22Rv1 (cell line): ENCODE measurements at regions not wholly inside any gene's neighbourhood (a gene's known extent, or its start where the extent isn't known, plus 50 kb on each side); places are given as distances from the start of the nearest gene placed in this dataset.

Experiments
- H3K27ac ChIP-seq: fragments of 450-650 bp; 2 replicates; pipeline ENCODE4 v1.5.1; 2017
- ZFX ChIP-seq: fragments of 450-650 bp; IDR thresholded peaks from 2 replicates; pipeline ENCODE4 v1.6.1; 2017; ENCODE audit warnings: antibody characterized with exemption, borderline replicate concordance
- TF ChIP-seq, protein P1 (sequence below): fragments of 450-650 bp; IDR thresholded peaks from 2 replicates; pipeline ENCODE4 v1.5.1; 2017; ENCODE audit warnings: mild to moderate bottlenecking

- H3K27ac ChIP-seq = no peak overlapping the region
- TF ChIP-seq, protein P1, sequence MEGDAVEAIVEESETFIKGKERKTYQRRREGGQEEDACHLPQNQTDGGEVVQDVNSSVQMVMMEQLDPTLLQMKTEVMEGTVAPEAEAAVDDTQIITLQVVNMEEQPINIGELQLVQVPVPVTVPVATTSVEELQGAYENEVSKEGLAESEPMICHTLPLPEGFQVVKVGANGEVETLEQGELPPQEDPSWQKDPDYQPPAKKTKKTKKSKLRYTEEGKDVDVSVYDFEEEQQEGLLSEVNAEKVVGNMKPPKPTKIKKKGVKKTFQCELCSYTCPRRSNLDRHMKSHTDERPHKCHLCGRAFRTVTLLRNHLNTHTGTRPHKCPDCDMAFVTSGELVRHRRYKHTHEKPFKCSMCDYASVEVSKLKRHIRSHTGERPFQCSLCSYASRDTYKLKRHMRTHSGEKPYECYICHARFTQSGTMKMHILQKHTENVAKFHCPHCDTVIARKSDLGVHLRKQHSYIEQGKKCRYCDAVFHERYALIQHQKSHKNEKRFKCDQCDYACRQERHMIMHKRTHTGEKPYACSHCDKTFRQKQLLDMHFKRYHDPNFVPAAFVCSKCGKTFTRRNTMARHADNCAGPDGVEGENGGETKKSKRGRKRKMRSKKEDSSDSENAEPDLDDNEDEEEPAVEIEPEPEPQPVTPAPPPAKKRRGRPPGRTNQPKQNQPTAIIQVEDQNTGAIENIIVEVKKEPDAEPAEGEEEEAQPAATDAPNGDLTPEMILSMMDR = no peak
- no peak for TF ChIP-seq ZFX
Observed at GRCh38 chr6:143564484-143565017, 53.0 kb upstream of the FUCA2 start.

GRCh38 chr6:143562143-143562542, 50.6 kb upstream of the FUCA2 start:
- H3K27ac ChIP-seq = no peak overlapping the region
- no peak for TF ChIP-seq ZFX
- TF ChIP-seq, protein P1 = no peak
